Calu3 (cell line): ENCODE measurements at regions not wholly inside any gene's neighbourhood (a gene's known extent, or its start where the extent isn't known, plus 50 kb on each side); places are given as distances from the start of the nearest gene placed in this dataset.

Experiments used
- BruUV-seq: library from RNA; stranded (reverse); fragments of 400-500 nt; replicated peaks from 2 replicates; lab custom pipeline; 2021; lab: Mats Ljungman, UMichigan
- CTCF ChIA-PET: fragments of 300-600 bp; sonication (Branson Sonifier 250); formaldehyde crosslinking; loops from one replicate; lab custom pipeline; 2022; ENCODE audit warnings: antibody characterized with exemption; lab: Charles Lee
- DNase-seq: peaks from one replicate; pipeline ENCODE4 v3.0.0; 2022
- H3K27ac Mint-ChIP-seq: one replicate; pipeline ENCODE4 v1.8.0; 2022; ENCODE audit warnings: mixed read lengths; ENCODE audit not compliant: unreplicated experiment
- H3K27me3 Mint-ChIP-seq: one replicate; pipeline ENCODE4 v1.8.0; 2022; ENCODE audit warnings: mixed read lengths; ENCODE audit not compliant: unreplicated experiment
- H3K36me3 Mint-ChIP-seq: one replicate; pipeline ENCODE4 v1.8.0; 2022; ENCODE audit warnings: mild to moderate bottlenecking, moderate library complexity, mixed read lengths; ENCODE audit not compliant: insufficient read depth, unreplicated experiment
- H3K4me1 Mint-ChIP-seq: one replicate; pipeline ENCODE4 v1.8.0; 2022; ENCODE audit warnings: mild to moderate bottlenecking, low read depth, mixed read lengths; ENCODE audit not compliant: unreplicated experiment
- H3K4me3 Mint-ChIP-seq: one replicate; pipeline ENCODE4 v1.8.0; 2022; ENCODE audit warnings: mild to moderate bottlenecking, low read depth, moderate library complexity, mixed read lengths; ENCODE audit not compliant: unreplicated experiment
- H3K9me3 Mint-ChIP-seq: one replicate; pipeline ENCODE4 v1.8.0; 2022; ENCODE audit warnings: low read depth, mixed read lengths; ENCODE audit not compliant: unreplicated experiment
- intact Hi-C: fragments of 100-400 bp; cut with micrococcal nuclease; formaldehyde crosslinking; loops from one replicate; pipeline ENCODE4 v1.10.0; 2022; ENCODE audit not compliant: unreplicated experiment
- TF ChIP-seq, protein P1 (sequence below): fragments of 200-600 bp; IDR thresholded peaks from one replicate; pipeline ENCODE4 v1.8.0; 2022; ENCODE audit warnings: antibody characterized with exemption; ENCODE audit not compliant: unreplicated experiment

DNA sequence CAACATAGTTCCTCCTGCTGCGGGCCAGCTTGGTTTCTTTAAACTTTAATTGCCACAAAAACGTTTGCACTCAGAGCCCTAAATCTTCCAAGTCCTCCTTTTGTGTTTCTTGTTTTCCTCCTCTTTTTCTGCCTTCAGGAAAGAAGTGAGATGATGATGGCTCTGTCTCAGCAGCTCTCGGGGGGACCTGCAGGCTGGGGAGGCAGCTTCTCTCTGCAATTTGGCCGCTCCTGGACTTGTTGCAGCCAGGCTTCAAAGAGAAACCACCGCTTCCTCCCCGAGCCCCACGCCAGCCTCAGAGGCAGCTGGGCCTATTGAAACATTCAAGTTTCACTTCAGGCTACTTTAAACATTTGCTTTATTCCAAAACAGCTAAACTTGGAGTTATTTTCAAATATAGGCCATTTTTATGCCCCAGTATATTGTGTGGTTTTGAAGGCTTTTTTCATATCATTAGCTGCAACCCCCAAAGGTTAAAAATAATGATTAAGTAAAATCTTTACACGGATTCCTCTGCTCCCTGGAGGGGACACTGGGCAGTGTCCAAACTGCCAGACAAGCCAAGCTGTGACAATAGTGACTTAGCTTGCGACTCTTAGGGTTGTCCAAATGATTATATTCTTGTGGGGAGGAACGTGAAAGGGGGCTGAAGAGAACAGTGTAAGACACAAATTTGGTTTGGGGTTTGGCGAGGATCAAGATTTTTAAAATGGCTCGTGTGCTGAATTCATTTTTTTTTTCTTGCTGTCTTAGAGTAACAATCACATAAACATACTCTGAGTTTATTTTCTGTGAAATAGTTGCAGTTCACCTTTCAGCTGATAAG is 330.8 kb downstream of the DLEU7 start:
- TF ChIP-seq, protein P1, sequence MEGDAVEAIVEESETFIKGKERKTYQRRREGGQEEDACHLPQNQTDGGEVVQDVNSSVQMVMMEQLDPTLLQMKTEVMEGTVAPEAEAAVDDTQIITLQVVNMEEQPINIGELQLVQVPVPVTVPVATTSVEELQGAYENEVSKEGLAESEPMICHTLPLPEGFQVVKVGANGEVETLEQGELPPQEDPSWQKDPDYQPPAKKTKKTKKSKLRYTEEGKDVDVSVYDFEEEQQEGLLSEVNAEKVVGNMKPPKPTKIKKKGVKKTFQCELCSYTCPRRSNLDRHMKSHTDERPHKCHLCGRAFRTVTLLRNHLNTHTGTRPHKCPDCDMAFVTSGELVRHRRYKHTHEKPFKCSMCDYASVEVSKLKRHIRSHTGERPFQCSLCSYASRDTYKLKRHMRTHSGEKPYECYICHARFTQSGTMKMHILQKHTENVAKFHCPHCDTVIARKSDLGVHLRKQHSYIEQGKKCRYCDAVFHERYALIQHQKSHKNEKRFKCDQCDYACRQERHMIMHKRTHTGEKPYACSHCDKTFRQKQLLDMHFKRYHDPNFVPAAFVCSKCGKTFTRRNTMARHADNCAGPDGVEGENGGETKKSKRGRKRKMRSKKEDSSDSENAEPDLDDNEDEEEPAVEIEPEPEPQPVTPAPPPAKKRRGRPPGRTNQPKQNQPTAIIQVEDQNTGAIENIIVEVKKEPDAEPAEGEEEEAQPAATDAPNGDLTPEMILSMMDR, result no peak
- no peaks in the 10 kb centered on the region for H3K4me1 Mint-ChIP-seq
- no peaks in the 10 kb centered on the region for H3K27me3 Mint-ChIP-seq
- CTCF ChIA-PET, result interaction anchor here (0.7 to 0.9 kb wide), 2 partner anchors 77 to 536 kb away, joined by 3 read pairs; no protein-coding TSS in a partner anchor
- no peaks in the 10 kb centered on the region for H3K36me3 Mint-ChIP-seq
- no peak overlapping the region for H3K27ac Mint-ChIP-seq
- peaks cover 1% of the 10 kb centered on the region for H3K9me3 Mint-ChIP-seq
- intact Hi-C loops, result no loop called here
- peak; percentile 25 for DNase-seq
- BruUV-seq, result no TSS peak
- H3K4me3 Mint-ChIP-seq, result no peak overlapping the region

DNA sequence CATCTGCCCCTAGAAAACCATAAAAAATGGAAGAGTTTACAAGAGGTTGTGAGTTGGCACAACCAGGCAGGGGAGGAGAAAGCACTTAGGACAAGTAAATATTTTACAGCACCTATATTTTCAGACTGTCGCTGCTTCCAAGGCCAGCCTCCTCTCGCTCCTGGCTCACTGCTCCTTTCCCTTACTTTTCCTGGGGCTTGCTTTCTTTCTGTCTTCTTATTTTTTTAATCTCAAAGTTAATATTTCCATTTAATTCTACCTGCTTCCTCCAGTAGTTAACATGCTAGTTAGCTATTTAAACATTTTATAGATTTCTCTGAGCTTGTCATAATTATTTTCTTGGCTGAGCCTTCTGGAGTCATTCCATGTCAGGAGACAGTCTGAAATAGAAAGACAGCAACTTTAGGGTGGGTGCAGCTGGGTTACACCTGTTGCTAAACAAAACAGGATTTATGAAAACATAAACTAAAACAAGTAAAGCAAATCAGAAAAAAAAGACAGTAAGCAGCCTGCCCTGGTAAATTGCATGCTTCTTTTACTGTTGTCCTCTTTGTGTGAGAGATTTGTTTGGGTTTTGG is 330.1 kb downstream of the DLEU7 start:
- Mint-ChIP-seq H3K27me3 (no peaks in the 10 kb centered on the region), H3K4me1 (no peaks in the 10 kb centered on the region), H3K9me3 (no peaks in the 10 kb centered on the region), H3K36me3 (no peaks in the 10 kb centered on the region), H3K4me3 (no peak overlapping the region), H3K27ac (no peak overlapping the region)
- CTCF ChIA-PET, result no interaction called here
- no TSS peak for BruUV-seq
- DNase-seq, result no peak
- intact Hi-C loops, result no loop called here
- TF ChIP-seq, protein P1, result no peak

DNA sequence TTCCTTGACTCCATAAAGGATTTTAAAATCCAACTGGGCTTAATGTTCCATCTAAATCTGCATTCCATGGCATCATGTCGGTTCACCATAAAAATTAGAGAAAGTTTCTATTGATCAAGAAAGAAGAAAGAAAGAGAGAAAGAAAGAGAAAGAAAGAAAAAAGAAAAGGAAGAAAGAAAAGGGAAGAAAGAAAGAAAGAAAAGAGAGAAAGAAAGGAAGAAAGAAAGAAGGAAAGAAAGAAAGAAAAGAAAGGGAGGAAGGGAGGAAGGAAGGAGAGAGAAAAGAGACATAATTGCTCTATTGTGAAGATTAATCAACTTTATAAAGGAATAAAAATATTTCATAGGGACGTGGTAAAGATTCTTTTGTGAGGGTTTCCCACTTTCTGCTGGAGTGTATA is 329.2 kb downstream of the DLEU7 start:
- Mint-ChIP-seq H3K36me3 (no peaks in the 10 kb centered on the region), H3K27me3 (no peaks in the 10 kb centered on the region), H3K9me3 (no peaks in the 10 kb centered on the region), H3K4me3 (no peak overlapping the region), H3K27ac (no peak overlapping the region), H3K4me1 (no peaks in the 10 kb centered on the region)
- TF ChIP-seq, protein P1, result no peak
- CTCF ChIA-PET, result no interaction called here
- no peak for DNase-seq
- intact Hi-C loops, result no loop called here
- no TSS peak for BruUV-seq

DNA sequence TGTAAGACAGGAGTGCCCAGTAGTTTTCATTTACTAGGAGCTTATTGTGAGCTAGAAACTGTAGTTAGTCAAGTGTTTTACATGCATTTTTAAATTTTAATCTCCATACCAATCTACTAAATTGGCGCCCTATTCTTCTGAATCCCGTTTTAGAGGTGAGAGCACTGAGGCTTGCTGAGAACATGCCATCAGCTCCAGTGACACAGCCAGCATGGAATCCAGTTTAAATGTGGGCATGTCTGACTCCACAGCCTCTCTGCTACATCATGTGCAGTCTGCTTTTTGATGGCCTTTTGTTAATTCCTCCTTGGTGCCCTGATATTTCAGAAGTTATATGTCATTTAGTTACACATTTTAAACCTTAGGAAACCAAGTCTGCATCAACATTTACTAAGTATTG is 325.4 kb downstream of the DLEU7 start:
- TF ChIP-seq, protein P1, result no peak
- CTCF ChIA-PET, result no interaction called here
- no peak overlapping the region for H3K27ac Mint-ChIP-seq
- DNase-seq, result no peak
- intact Hi-C loops, result no loop called here
- no TSS peak for BruUV-seq
- no peaks in the 10 kb centered on the region for H3K9me3 Mint-ChIP-seq
- no peaks in the 10 kb centered on the region for H3K27me3 Mint-ChIP-seq
- H3K4me3 Mint-ChIP-seq, result no peak overlapping the region
- peaks cover 11% of the 10 kb centered on the region for H3K4me1 Mint-ChIP-seq
- no peaks in the 10 kb centered on the region for H3K36me3 Mint-ChIP-seq
